ENCODE measurements at regions not wholly inside any gene's neighbourhood (a gene's known extent, or its start where the extent isn't known, plus 50 kb on each side); places are given as distances from the start of the nearest gene placed in this dataset.
A peak's percentile ranks its signal among the peaks of the same experiment; 100 is the strongest.

- Histone ChIP-seq H3K27me3 (no peaks in the 10 kb centered on the region), H3K4me1 (no peaks in the 10 kb centered on the region), H3K4me3 (no peak overlapping the region), H3K36me3 (no peaks in the 10 kb centered on the region), H3K27ac (no peak overlapping the region), H3K9me3 (replicated peaks) (no peaks in the 10 kb centered on the region)
- no peak for DNase-seq
These were observed 442.7 kb downstream of the OCA2 start for GRCh38 chr15:27656296-27656987.

DNA sequence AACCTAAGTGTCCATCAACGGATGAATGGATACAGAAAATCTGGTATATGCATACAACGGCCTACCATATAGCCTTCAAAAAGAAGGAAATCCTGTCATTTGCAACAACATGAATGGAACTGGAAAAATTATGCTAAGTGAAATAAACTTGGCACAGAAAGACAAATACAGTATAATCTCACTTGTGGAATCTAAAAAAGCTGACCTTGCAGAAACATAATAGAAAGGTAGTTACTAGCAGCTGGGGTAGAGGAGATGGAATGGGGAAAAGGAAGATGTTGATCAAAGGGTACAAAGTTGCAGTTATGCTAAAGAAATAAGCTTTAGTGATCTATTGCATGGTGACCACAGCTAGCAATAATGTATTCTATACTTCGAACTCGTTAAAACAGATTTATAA, 444.1 kb downstream of the OCA2 start:
- Histone ChIP-seq H3K4me3 (no peak overlapping the region), H3K27me3 (no peaks in the 10 kb centered on the region), H3K36me3 (no peaks in the 10 kb centered on the region), H3K9me3 (replicated peaks) (no peaks in the 10 kb centered on the region), H3K27ac (no peak overlapping the region), H3K4me1 (no peaks in the 10 kb centered on the region)
- DNase-seq: no peak

GRCh38 chr15:27650244-27650643, 448.9 kb downstream of the OCA2 start:
- Histone ChIP-seq H3K4me1 (no peaks in the 10 kb centered on the region), H3K36me3 (no peaks in the 10 kb centered on the region), H3K27ac (no peak overlapping the region), H3K4me3 (no peak overlapping the region), H3K9me3 (replicated peaks) (no peaks in the 10 kb centered on the region), H3K27me3 (no peaks in the 10 kb centered on the region)
- no peak for DNase-seq

DNA sequence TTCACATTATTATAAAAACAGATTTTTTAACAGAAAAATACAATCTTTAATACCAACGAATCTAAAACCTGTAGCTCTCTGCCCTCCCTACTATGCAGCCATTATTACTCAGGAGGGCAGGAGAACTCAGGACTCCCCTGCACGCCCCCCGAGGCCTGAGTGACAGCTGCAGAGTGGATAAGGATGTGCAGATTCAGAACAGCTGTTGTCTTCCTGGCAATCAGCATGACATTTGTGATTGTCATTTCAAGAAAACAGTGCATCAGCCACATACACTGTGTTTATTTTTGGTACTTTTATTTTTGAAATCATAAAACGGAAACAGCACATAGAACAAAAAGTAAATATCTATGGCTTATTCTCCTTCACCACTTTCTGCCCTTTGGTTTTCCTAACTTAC, 450.8 kb downstream of the OCA2 start:
- peak in 1 of 2 experiments; percentile 19 for DNase-seq
- Histone ChIP-seq H3K36me3 (no peaks in the 10 kb centered on the region), H3K4me3 (no peak overlapping the region), H3K27me3 (no peaks in the 10 kb centered on the region), H3K4me1 (no peaks in the 10 kb centered on the region), H3K27ac (no peak overlapping the region), H3K9me3 (replicated peaks) (no peaks in the 10 kb centered on the region)

- Histone ChIP-seq H3K27me3 (no peaks in the 10 kb centered on the region), H3K4me1 (no peaks in the 10 kb centered on the region), H3K9me3 (replicated peaks) (0 out of 2 replicates have a peak, but pooled peaks cover 4% of the 10 kb centered on the region), H3K27ac (no peak overlapping the region), H3K36me3 (no peaks in the 10 kb centered on the region), H3K4me3 (no peak overlapping the region)
- DNase-seq: no peak
These were observed 452.6 kb downstream of the OCA2 start for GRCh38 chr15:27646531-27646930.

DNA sequence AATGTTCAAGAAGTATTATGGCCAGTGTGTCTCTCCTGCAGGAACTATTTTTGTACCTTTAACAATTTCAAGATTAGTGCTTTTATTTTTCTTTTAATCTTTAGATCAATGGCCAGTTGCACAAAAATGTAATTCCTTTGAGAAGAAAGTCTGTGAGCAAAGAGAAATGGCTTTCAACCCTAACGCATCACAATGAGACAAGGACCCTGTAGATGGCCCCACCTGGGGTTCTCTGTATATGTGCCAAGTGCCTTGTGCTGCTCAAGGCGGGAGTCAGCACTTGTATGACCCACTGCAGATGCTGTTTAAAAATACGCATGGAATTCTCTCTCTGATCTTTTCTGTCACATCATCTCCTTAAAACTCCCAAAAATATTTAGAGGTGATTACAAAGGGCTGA, 453.4 kb downstream of the OCA2 start:
- no peaks in the 10 kb centered on the region for H3K4me1 ChIP-seq
- DNase-seq: no peak
- H3K9me3 ChIP-seq (replicated peaks): 0 out of 2 replicates have a peak, but pooled peaks cover 4% of the 10 kb centered on the region
- H3K36me3 ChIP-seq: no peaks in the 10 kb centered on the region
- H3K27me3 ChIP-seq: no peaks in the 10 kb centered on the region
- no peak overlapping the region for H3K27ac ChIP-seq
- H3K4me3 ChIP-seq: no peak overlapping the region

DNA sequence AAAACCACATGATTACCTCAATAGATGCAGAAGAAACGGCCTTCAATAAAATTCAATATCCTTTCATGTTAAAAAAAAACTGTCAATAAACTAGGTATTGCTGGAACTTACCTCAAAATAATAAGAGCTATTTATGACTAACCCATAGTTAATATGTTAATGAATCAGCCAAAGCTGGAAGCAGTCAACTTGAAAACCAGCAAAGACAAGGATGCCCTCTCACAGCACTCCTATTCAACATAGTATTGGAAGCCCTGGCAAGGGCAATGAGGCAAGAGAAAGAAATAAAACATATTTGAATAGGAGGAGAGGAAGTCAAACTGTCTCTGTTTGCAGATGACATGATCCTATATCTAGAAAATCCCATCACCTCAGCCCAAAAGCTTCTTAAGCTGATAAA, 456.1 kb downstream of the OCA2 start:
- no peaks in the 10 kb centered on the region for H3K27me3 ChIP-seq
- 0 out of 2 replicates have a peak, but pooled peaks cover 4% of the 10 kb centered on the region for H3K9me3 ChIP-seq (replicated peaks)
- no peaks in the 10 kb centered on the region for H3K36me3 ChIP-seq
- no peak overlapping the region for H3K27ac ChIP-seq
- no peak overlapping the region for H3K4me3 ChIP-seq
- H3K4me1 ChIP-seq: no peaks in the 10 kb centered on the region
- DNase-seq: no peak

DNA sequence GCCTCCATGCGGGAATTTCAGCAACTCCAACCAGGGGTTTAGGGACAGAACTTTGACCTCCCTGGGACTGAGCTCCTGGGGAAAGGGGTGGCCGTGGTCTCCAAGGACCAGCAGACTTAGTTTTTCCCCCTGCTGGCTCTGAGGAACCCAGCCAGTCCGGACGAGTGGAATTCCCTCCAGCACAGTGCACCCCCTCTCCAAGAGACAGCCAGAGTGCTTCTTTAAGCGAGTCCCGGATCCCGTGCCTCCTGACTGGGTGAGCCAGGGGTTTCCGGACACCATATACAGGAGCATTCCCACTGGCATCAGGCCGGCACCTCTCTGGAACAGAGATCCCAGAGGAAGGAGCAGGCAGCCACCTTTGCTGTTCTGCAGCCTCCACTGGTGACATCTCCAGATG, 459.5 kb downstream of the OCA2 start:
- no peak overlapping the region for H3K4me3 ChIP-seq
- H3K27ac ChIP-seq: no peak overlapping the region
- no peak for DNase-seq
- H3K4me1 ChIP-seq: no peaks in the 10 kb centered on the region
- H3K36me3 ChIP-seq: no peaks in the 10 kb centered on the region
- H3K27me3 ChIP-seq: no peaks in the 10 kb centered on the region
- H3K9me3 ChIP-seq (replicated peaks): 0 out of 2 replicates have a peak, but pooled peaks cover 4% of the 10 kb centered on the region

DNA sequence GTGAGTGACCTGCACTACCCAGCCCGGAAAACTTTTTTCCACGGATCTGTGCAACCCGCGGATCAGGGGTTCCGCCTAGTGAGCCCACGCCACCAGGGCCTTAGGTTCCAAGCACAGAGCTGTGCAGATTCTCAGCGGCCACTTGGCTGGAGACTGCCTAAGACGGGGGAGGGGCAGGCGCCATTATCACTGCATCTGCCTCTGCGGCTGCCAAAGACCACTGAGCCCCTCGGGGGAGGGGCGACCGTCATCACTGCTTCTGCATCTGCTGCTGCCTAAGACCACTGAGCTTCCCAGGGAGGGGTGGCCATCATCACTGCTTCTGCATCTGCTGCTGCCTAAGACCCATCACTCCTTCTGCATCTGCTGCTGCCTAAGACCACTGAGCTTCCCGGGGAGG, 460.2 kb downstream of the OCA2 start:
- 0 out of 2 replicates have a peak, but pooled peaks cover 4% of the 10 kb centered on the region for H3K9me3 ChIP-seq (replicated peaks)
- no peaks in the 10 kb centered on the region for H3K4me1 ChIP-seq
- H3K4me3 ChIP-seq: no peak overlapping the region
- no peak overlapping the region for H3K27ac ChIP-seq
- no peaks in the 10 kb centered on the region for H3K27me3 ChIP-seq
- no peaks in the 10 kb centered on the region for H3K36me3 ChIP-seq
- DNase-seq: no peak

- Histone ChIP-seq H3K4me3 (no peak overlapping the region), H3K9me3 (replicated peaks) (no peaks in the 10 kb centered on the region)
These were observed 463.2 kb downstream of the OCA2 start for GRCh38 chr15:27635916-27636315.

GRCh38 chr15:27628486-27628885, 470.6 kb downstream of the OCA2 start:
- DNase-seq: no peak
- no peaks in the 10 kb centered on the region for H3K27me3 ChIP-seq
- H3K9me3 ChIP-seq (replicated peaks): no peaks in the 10 kb centered on the region
- no peak overlapping the region for H3K4me3 ChIP-seq
- H3K4me1 ChIP-seq: no peaks in the 10 kb centered on the region
- no peak overlapping the region for H3K27ac ChIP-seq
- no peaks in the 10 kb centered on the region for H3K36me3 ChIP-seq

More at GRCh38 chr15:27635916-27636315, 463.2 kb downstream of the OCA2 start:
- no peak for DNase-seq
- Histone ChIP-seq H3K27ac (no peak overlapping the region), H3K4me1 (no peaks in the 10 kb centered on the region), H3K27me3 (no peaks in the 10 kb centered on the region), H3K36me3 (no peaks in the 10 kb centered on the region)

GRCh38 chr15:27627623-27628022, 471.5 kb downstream of the OCA2 start:
- Histone ChIP-seq H3K36me3 (no peaks in the 10 kb centered on the region), H3K9me3 (replicated peaks) (no peaks in the 10 kb centered on the region), H3K27ac (no peak overlapping the region), H3K4me3 (no peak overlapping the region), H3K27me3 (no peaks in the 10 kb centered on the region), H3K4me1 (no peaks in the 10 kb centered on the region)
- DNase-seq: no peak

DNA sequence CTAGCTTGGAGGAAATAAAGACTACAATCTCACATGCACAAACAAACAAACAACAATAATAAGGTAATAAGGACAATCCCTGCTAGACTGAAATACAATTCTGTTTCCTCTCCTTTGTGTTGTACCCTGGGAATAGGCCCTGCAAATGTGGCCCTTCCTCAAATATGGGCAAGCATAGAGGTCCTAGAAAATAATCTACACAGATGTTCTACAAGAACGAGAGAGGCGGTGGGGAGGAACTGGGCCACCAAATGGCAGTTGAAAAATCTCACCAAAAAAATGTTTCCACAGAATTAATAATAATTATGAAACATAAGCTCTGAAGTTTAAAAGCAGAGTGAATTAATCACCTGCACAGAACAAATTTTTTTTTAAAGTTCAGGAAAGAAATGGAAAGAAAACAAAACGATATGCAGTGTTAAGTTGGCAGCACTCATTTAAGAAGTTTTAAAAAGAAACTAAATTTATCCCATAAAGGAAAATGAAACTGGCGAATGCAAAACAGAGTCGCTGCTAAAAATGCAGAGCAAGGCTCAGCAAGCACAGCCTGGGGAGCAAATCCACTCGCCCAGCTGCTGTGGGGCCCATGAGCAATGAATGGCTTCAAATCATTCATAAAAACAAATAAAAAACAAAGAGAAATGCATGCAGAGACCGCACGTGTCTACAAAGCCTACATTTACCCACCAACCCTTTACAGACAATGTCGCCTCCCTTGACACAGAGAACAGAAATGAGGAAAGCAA, 475.4 kb downstream of the OCA2 start:
- no peaks in the 10 kb centered on the region for H3K36me3 ChIP-seq
- no peak overlapping the region for H3K4me3 ChIP-seq
- H3K9me3 ChIP-seq (replicated peaks): no peaks in the 10 kb centered on the region
- no peak for DNase-seq
- no peaks in the 10 kb centered on the region for H3K27me3 ChIP-seq
- no peak overlapping the region for H3K27ac ChIP-seq
- no peaks in the 10 kb centered on the region for H3K4me1 ChIP-seq

- Histone ChIP-seq H3K36me3 (no peaks in the 10 kb centered on the region), H3K27ac (no peak overlapping the region), H3K9me3 (replicated peaks) (no peaks in the 10 kb centered on the region), H3K4me1 (no peaks in the 10 kb centered on the region), H3K27me3 (no peaks in the 10 kb centered on the region), H3K4me3 (no peak overlapping the region)
- DNase-seq: no peak
These were observed 476.0 kb downstream of the OCA2 start for GRCh38 chr15:27623149-27623548.

DNA sequence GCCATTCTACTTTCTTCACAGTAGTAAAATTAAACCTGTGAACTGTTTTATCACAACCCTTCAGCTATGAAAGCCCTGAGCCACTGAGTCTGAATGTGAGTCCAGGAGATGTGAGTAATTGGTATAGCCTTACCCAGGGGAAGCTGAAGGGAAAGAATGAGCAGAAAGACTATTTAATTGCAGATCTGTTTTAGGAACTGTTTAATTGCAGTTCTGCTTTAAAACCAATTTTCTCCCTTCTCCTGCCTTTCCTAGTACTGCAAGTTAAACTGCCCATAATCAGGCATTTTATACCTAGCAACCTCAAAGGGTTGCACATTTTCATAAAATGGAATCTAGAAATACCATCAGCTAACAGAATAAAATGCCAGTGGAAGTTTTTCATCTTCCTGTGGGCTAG, 476.7 kb downstream of the OCA2 start:
- H3K27ac ChIP-seq: no peak overlapping the region
- H3K27me3 ChIP-seq: no peaks in the 10 kb centered on the region
- no peaks in the 10 kb centered on the region for H3K36me3 ChIP-seq
- no peak for DNase-seq
- no peaks in the 10 kb centered on the region for H3K9me3 ChIP-seq (replicated peaks)
- no peaks in the 10 kb centered on the region for H3K4me1 ChIP-seq
- H3K4me3 ChIP-seq: no peak overlapping the region

DNA sequence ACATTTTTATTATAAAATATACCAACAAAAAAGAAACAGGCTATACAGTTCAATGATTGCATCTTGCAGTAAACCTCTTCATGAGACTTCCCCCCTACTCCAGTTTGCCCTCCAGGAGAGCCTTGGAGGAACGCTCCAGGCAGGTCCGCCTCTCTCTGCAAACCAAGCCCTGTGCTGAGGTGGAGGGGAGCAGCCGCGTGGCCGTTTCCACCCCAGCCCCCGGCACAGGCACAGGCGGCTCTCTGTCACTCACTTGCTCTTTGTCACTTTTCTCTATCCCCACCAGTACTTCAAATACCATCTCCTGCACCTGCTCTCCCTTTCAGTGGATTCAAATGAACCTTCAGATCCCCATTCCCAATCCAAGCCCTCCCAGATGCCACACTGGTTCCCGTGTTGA, 479.9 kb downstream of the OCA2 start:
- H3K9me3 ChIP-seq (replicated peaks): no peaks in the 10 kb centered on the region
- no peaks in the 10 kb centered on the region for H3K27me3 ChIP-seq
- no peak for DNase-seq
- no peak overlapping the region for H3K27ac ChIP-seq
- H3K4me3 ChIP-seq: no peak overlapping the region
- no peaks in the 10 kb centered on the region for H3K4me1 ChIP-seq
- H3K36me3 ChIP-seq: no peaks in the 10 kb centered on the region

All from SJCRH30 (cell line).